Activated T-helper 2 cell treated with anti-CD3 and anti-CD28 coated beads, Interferon-gamma antibody, Interleukin-2, Interleukin-4, amounts not matched to agents 10 μg/mL and 5 μg/mL and 100 μg/mL, durations not matched to agents 14 hours and 24 hours and 36 hours (primary cell): ENCODE measurements at regions not wholly inside any gene's neighbourhood (a gene's known extent, or its start where the extent isn't known, plus 50 kb on each side); places are given as distances from the start of the nearest gene placed in this dataset.
"Not testable (repeated sequence)": the region's sequence is repeated elsewhere in the genome, so short reads cannot be mapped to it uniquely, and the experiment has no call there.

Source experiments
- DNase-seq: peaks from one replicate; pipeline ENCODE4 v3.0.0; 2021; ENCODE audit warnings: low spot score
- H3K27ac Mint-ChIP-seq: one replicate; pipeline ENCODE4 v1.8.0; 2021; ENCODE audit warnings: mixed read lengths
- H3K27me3 Mint-ChIP-seq: one replicate; pipeline ENCODE4 v1.8.0; 2021; ENCODE audit warnings: low read depth, mixed read lengths
- H3K36me3 Mint-ChIP-seq: one replicate; pipeline ENCODE4 v1.8.0; 2021; ENCODE audit warnings: low read depth, mixed read lengths
- H3K4me1 Mint-ChIP-seq: one replicate; pipeline ENCODE4 v1.8.0; 2021; ENCODE audit warnings: low read depth, mixed read lengths
- H3K4me3 Mint-ChIP-seq: one replicate; pipeline ENCODE4 v1.8.0; 2021; ENCODE audit warnings: low read depth, mild to moderate bottlenecking, moderate library complexity, mixed read lengths
- H3K9me3 Mint-ChIP-seq: one replicate; pipeline ENCODE4 v1.8.0; 2021; ENCODE audit warnings: mixed read lengths
- intact Hi-C: fragments of 100-400 bp; cut with micrococcal nuclease; formaldehyde crosslinking; loops from one replicate; pipeline ENCODE4 v1.15.1; 2023

DNA sequence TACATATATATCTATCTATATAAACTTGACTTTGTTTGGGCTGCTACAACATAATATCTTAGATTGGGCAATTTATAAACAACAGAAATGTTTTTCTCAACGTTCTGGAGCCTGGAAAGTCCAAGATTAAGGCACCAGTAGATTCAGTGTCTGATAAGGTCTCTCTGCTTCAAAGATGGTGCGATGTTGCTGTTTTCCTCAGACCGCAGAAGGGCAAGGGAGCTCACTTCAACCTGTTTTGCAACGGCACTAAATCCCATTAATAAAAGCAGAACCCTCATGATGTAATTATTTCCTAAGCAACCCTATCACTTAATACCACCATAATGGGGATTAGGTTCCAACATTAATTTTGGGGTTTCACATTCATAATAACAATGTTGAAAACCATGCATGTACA, 1134.8 kb downstream of the NSUN3 start:
- Mint-ChIP-seq H3K4me3 (no peak overlapping the region), H3K27ac (no peak overlapping the region), H3K27me3 (no peaks in the 10 kb centered on the region), H3K4me1 (no peaks in the 10 kb centered on the region), H3K36me3 (no peaks in the 10 kb centered on the region), H3K9me3 (peaks cover 17% of the 10 kb centered on the region)
- intact Hi-C loops = no loop called here
- no peak for DNase-seq

DNA sequence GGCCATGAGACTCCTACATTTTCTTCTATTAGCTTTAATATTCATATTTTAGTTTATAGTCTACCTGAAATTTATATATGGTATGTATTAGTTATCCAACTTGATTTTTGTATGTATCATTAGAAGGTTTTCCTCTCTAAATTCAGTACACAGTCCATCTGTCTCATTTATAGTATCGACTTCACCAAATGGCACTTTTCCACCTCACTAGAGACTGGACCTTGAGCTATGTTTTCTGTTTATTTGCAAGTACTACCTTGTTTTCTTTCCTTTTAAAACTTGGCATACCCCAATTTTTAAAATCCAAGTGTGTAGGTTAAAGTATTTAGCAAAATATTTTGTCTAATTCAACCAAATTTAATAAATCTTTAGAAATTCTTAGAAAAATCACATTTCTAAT, 1137.5 kb downstream of the NSUN3 start:
- intact Hi-C loops = no loop called here
- no peak overlapping the region for H3K4me3 Mint-ChIP-seq
- no peaks in the 10 kb centered on the region for H3K27me3 Mint-ChIP-seq
- no peaks in the 10 kb centered on the region for H3K4me1 Mint-ChIP-seq
- no peaks in the 10 kb centered on the region for H3K36me3 Mint-ChIP-seq
- no peak for DNase-seq
- H3K27ac Mint-ChIP-seq = no peak overlapping the region
- peaks cover 39% of the 10 kb centered on the region for H3K9me3 Mint-ChIP-seq

DNA sequence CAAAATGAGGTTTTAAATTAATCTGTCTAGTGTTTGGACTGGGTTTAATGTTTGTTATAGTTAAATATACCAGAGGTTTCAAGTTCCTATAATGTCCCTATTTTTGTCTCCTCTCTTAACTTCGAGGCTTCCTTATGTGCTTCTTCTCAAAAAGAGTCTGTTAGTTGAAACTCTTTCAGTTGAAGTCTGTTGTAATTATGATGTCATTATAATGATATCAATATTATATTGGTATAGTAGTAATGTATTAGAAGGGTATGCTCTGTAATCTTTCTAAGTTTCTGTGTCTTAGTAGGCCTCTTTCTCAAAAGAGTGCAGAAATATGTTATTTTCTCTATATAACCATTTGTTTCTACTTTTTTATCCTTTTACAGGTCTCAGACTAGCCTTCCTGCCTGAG, 1148.0 kb downstream of the NSUN3 start:
- H3K27ac Mint-ChIP-seq = no peak overlapping the region
- peaks cover 17% of the 10 kb centered on the region for H3K9me3 Mint-ChIP-seq
- no peak overlapping the region for H3K4me3 Mint-ChIP-seq
- intact Hi-C loops = no loop called here
- no peaks in the 10 kb centered on the region for H3K27me3 Mint-ChIP-seq
- no peak for DNase-seq
- no peaks in the 10 kb centered on the region for H3K36me3 Mint-ChIP-seq
- H3K4me1 Mint-ChIP-seq = no peaks in the 10 kb centered on the region

DNA sequence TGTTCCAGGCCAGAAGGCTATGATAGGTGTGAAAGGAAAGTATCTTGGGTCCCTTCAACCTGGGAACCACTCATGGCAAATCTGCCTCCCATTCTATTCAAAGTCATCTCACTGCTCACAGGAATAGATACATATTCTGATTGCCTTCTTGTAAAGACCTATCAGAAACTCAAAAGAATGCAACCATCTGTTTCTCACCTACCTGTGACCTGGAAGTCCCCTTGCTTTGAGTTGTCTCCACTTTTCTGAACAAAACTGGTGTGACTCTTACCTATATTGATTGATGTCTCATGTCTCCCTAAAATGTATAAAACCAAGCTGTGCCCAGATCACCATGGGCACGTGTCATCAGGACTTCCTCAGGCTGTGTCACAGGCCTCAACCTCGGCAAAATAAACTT, 1149.3 kb downstream of the NSUN3 start:
- DNase-seq = no peak
- H3K9me3 Mint-ChIP-seq = peaks cover 20% of the 10 kb centered on the region
- H3K4me1 Mint-ChIP-seq = no peaks in the 10 kb centered on the region
- intact Hi-C loops = no loop called here
- H3K27me3 Mint-ChIP-seq = no peaks in the 10 kb centered on the region
- no peak overlapping the region for H3K4me3 Mint-ChIP-seq
- H3K27ac Mint-ChIP-seq = no peak overlapping the region
- H3K36me3 Mint-ChIP-seq = no peaks in the 10 kb centered on the region

DNA sequence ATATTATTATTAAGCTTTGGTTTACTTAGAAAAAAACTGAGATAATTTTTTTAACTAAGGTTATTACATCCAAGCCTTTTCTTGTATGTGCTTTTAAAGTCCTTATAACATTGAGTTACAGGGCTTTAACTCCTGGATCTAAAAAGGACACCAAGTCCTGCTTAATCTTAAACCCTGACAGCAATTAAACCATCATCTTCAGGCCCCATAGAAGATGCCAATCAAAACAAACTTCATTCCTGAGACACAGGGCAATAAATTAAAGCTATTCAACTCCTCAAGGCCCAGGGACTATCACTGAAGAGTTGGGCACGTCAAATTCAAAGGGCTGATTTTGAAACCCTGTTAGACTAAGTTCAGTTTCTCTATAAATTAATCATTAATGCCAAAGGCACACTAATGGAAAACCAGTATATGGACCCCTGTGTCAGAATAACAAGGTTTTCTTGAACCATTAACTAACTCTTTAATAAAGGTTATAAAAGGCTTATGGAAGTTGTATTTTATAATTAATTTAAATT, 1152.6 kb downstream of the NSUN3 start:
- Mint-ChIP-seq H3K9me3 (peaks cover 25% of the 10 kb centered on the region), H3K27ac (no peak overlapping the region), H3K4me1 (no peaks in the 10 kb centered on the region), H3K4me3 (no peak overlapping the region), H3K36me3 (no peaks in the 10 kb centered on the region), H3K27me3 (no peaks in the 10 kb centered on the region)
- intact Hi-C loops = no loop called here
- no peak for DNase-seq

DNA sequence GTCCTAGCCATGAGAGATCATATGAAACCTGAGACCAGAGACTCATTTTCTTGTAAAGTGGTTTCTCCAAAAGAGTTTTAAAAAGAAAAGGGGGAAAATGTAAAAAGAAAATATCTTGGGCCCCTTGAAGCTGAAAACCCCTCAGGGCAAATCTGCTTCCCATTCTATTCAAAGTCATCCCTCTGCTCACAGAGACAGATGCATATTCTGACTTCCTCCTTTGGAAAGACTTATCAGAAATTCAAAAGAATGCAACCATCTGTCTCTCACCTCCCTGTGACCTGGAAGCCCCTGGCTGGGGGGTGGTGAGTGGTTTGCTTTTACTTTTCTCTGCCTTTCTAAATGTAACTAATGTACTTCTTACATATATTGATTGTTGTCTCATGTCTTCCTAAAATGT, 1154.8 kb downstream of the NSUN3 start:
- Mint-ChIP-seq H3K4me1 (no peaks in the 10 kb centered on the region), H3K36me3 (no peaks in the 10 kb centered on the region), H3K27ac (no peak overlapping the region), H3K27me3 (no peaks in the 10 kb centered on the region), H3K4me3 (no peak overlapping the region), H3K9me3 (peaks cover 22% of the 10 kb centered on the region)
- intact Hi-C loops = no loop called here
- DNase-seq = no peak

DNA sequence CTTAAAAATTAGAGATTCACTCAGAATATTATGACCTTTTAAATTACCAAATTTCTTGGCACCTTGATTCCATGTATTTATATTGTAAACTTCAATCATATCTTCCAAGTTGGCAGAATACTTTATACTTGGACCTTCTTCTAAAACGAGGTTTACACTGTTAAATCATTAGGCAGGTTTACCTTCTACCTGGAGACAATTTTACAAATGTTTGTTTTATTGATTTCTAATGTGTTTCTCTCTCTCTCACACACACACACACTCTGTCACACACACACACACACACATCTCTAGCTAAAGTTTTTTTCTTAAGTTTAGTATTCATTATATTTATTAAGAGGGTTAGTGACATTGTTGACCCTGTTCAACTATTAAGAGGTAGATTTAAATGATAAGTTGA, 1155.6 kb downstream of the NSUN3 start:
- intact Hi-C loops = no loop called here
- Mint-ChIP-seq H3K9me3 (peaks cover 26% of the 10 kb centered on the region), H3K27ac (no peak overlapping the region), H3K36me3 (no peaks in the 10 kb centered on the region), H3K27me3 (no peaks in the 10 kb centered on the region), H3K4me3 (no peak overlapping the region), H3K4me1 (no peaks in the 10 kb centered on the region)
- no peak for DNase-seq

DNA sequence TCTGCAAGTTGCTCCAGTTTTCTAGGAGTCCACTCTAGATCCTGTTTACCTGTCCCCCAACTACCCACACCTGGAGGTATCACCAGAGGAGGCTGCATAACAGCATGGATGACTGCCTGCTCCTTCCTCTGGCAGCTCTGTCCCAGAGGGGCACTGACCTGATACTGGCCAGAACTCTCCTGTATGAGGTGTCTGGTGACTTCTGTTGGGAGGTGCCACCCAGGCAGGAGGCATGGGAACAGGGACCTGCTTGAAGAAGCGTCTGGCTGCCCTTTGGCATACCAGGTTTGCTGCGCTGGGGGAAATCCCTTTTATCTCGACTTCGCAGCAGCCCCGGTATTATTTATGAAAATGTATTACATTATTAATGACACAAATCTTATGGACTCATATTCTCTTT, 1163.6 kb downstream of the NSUN3 start:
- DNase-seq = no peak

DNA sequence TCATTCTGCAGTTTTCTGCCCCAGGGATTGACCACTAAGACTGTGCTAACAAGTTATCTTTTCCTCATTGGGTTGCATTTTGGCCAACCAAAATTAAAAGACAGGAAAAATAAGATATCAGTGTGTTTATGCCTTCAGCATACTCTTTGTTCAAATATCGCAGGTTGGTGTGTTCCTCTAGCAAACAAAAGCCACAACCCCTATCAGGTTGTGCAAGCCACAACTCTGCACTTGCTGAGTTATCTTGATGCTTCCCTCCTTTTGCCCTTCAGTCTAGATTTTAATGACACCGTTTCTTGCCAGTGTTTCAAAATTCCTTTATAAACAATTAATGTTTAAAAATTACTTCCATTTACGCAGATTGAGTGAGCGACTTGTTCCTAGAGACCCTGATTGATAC, 1164.2 kb downstream of the NSUN3 start:
- Mint-ChIP-seq H3K9me3 (peaks cover 46% of the 10 kb centered on the region), H3K27ac (no peak overlapping the region), H3K36me3 (no peaks in the 10 kb centered on the region), H3K27me3 (no peaks in the 10 kb centered on the region), H3K4me3 (no peak overlapping the region), H3K4me1 (no peaks in the 10 kb centered on the region)
- no peak for DNase-seq
- intact Hi-C loops = no loop called here

More for the DNA sequence above, 1163.6 kb downstream of the NSUN3 start:
- H3K27ac Mint-ChIP-seq = no peak overlapping the region
- no peak overlapping the region for H3K4me3 Mint-ChIP-seq
- peaks cover 51% of the 10 kb centered on the region for H3K9me3 Mint-ChIP-seq
- intact Hi-C loops = no loop called here
- no peaks in the 10 kb centered on the region for H3K36me3 Mint-ChIP-seq
- no peaks in the 10 kb centered on the region for H3K27me3 Mint-ChIP-seq
- no peaks in the 10 kb centered on the region for H3K4me1 Mint-ChIP-seq

DNA sequence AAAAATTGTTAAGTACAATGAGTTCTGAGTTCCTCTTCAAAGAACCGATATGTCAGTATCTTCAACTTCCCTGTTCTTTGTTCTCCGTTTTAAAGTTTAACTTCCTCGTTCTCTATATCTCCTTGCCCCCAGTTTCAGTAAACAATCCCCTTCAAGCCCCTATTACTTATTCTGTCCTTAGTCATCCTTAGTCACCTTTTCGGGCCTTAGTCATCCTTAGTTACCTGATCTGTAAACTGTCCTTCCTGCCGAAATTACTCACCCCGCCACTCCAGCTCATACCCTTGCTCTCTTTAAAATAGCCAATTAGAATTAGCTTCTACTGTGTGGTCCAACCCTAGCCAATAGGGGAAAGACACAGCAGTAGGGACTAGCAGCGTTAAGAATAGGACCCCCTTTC, 1165.6 kb downstream of the NSUN3 start:
- Mint-ChIP-seq H3K9me3 (peaks cover 41% of the 10 kb centered on the region), H3K27ac (no peak overlapping the region), H3K4me1 (no peaks in the 10 kb centered on the region), H3K36me3 (no peaks in the 10 kb centered on the region), H3K4me3 (no peak overlapping the region), H3K27me3 (no peaks in the 10 kb centered on the region)
- intact Hi-C loops = no loop called here
- DNase-seq = no peak

DNA sequence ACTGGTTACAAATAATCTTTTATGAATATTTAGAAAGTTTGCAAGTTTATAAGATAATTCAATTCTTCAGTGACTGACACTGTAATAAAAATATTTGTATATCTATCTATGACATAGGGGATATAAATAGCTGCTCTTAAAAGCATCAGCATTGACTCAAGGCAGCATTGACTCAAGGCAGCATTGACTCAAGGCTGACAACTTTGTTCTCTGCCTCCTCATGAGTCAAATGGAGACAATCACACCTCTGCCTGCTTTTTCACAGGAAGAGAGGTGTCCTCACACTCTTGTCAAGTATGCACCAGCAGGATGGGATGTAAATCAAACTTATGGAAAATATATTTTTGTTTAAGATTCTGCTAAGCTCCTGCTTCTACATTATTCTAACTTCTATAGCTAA, 1173.1 kb downstream of the NSUN3 start:
- H3K27ac Mint-ChIP-seq = no peak overlapping the region

DNA sequence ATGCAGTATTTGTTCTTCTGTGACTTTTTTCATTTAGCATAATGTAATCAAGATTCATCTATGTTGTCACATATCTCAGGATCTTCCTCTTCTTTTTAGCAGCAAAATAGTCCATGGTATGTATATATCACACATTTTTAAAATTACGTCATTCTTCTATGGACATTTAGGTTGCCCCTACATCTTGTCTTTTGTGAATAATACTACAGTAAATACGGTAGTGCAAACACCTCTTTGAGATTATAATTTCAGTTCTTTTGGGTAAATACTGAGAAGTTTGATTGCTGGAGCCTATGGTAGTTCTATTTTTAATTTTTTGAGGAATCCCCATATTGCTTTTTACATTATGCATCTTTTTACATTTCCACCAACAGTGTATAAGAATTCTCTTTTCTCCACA, 1174.9 kb downstream of the NSUN3 start:
- H3K4me3 Mint-ChIP-seq = no peak overlapping the region
- no peaks in the 10 kb centered on the region for H3K27me3 Mint-ChIP-seq
- intact Hi-C loops = no loop called here
- H3K36me3 Mint-ChIP-seq = no peaks in the 10 kb centered on the region
- H3K9me3 Mint-ChIP-seq = peaks cover 28% of the 10 kb centered on the region
- H3K27ac Mint-ChIP-seq = no peak overlapping the region
- no peaks in the 10 kb centered on the region for H3K4me1 Mint-ChIP-seq
- no peak for DNase-seq

More for the DNA sequence above, 1173.1 kb downstream of the NSUN3 start:
- H3K4me3 Mint-ChIP-seq = no peak overlapping the region
- H3K36me3 Mint-ChIP-seq = no peaks in the 10 kb centered on the region
- no peaks in the 10 kb centered on the region for H3K4me1 Mint-ChIP-seq
- H3K9me3 Mint-ChIP-seq = peaks cover 22% of the 10 kb centered on the region
- no peak for DNase-seq
- intact Hi-C loops = no loop called here
- H3K27me3 Mint-ChIP-seq = no peaks in the 10 kb centered on the region

DNA sequence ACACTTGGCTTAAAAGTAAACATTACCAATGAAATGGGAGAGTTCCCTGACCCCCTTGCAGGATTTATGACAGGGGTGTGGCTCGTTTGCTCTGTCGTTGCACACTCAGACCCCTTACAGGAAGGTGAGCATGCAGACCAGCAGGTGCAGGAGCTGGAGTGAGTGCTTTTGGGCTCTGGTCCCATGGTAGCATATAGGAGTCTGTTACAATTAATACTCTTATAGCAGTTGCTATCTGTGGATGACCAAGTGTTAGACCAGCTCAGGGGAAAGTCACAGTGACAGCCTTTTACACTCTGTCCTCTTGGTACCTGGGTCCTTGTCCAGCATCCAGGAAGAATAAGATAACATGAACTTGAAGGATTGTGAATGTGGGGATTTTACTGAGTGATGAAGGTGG, 1177.5 kb downstream of the NSUN3 start:
- H3K4me1 Mint-ChIP-seq = no peaks in the 10 kb centered on the region

DNA sequence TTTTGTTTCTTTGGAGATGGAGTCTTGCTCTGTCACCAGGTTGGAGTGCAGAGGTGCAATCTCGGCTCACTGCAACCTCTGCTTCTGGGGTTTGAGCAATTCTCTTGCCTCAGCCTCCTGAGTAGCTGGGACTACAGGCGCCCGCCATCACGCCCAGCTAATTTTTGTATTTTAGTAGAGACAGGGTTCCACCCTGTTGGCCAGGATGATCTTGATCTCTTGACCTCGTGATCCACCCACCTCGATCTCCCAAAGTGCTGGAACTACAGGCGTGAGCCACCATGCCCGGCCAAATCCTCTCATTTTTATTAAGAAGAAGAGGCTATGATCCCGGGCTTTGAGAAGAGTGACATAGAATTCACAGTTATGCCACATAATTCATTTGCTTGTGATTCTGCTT, 1178.4 kb downstream of the NSUN3 start:
- H3K9me3 Mint-ChIP-seq = peaks cover 29% of the 10 kb centered on the region
- H3K4me3 Mint-ChIP-seq, H3K4me1 Mint-ChIP-seq, intact Hi-C loops, DNase-seq, H3K27ac Mint-ChIP-seq, H3K27me3 Mint-ChIP-seq, H3K36me3 Mint-ChIP-seq: not testable (repeated sequence)

More for the DNA sequence above, 1177.5 kb downstream of the NSUN3 start:
- no peak for DNase-seq
- Mint-ChIP-seq H3K27me3 (no peaks in the 10 kb centered on the region), H3K36me3 (no peaks in the 10 kb centered on the region), H3K9me3 (peaks cover 25% of the 10 kb centered on the region), H3K27ac (no peak overlapping the region), H3K4me3 (no peak overlapping the region)
- intact Hi-C loops = no loop called here
